K562 (cell line): ENCODE measurements at regions not wholly inside any gene's neighbourhood (a gene's known extent, or its start where the extent isn't known, plus 50 kb on each side); places are given as distances from the start of the nearest gene placed in this dataset.

ENCODE experiments used
- ATAC-seq: fragments of 200-7000 bp; cut with Tn5 transposase; 3 replicates; pipeline ENCODE4 v1.9.1; 2020; ENCODE audit warnings: moderate library complexity
- BruUV-seq: library from RNA; stranded (reverse); fragments of 400-500 nt; replicated peaks from 2 replicates; lab custom pipeline; 2021; lab: Mats Ljungman, UMichigan
- CTCF ChIA-PET: fragments of 300-600 bp; formaldehyde crosslinking; extraction: SDS; loops from one replicate; lab custom pipeline; 2021; ENCODE audit warnings: low intra/inter-chr PET ratio; lab: Yijun Ruan, JAX
- POLR2A ChIA-PET: fragments of 300-600, 350-650 bp; sonication (Branson Sonifier 250); formaldehyde crosslinking; extraction: SDS; loops from one replicate; lab custom pipeline; 2021; ENCODE audit warnings: antibody characterized with exemption, inconsistent platforms; lab: Yijun Ruan, JAX
- DNase-seq, 4 experiments: peaks; one replicate each; pipeline versions ENCODE4 v3.0.0 to v3.0.0-alpha.2; 2011 to 2018; ENCODE audit warnings: low spot score in 3 of 4, mixed read lengths in 3 of 4; ENCODE audit errors: extremely low read depth in 1 of 4
- FAIRE-seq: peaks from 2 replicates; lab custom pipeline; 2011; peaks lifted over from hg19 to GRCh38; lab: Jason Lieb, UNC
- H2AFZ ChIP-seq: 2 replicates; pipeline ENCODE4 v1.6.0; 2011; ENCODE audit warnings: low read depth, low read length, control low read depth, inconsistent platforms
- H3K27ac ChIP-seq: fragments of 200-600 bp; 3 replicates; pipeline ENCODE4 v1.8.0; 2011; ENCODE audit warnings: low read depth, mild to moderate bottlenecking, control low read depth, inconsistent platforms, low read length, moderate library complexity, mixed read lengths; ENCODE audit errors: extremely low read depth
- H3K27me3 ChIP-seq, 2 experiments: fragments of 300-600 bp in 1 of 2; 2 replicates in 1 of 2; 3 replicates in 1 of 2; pipeline versions ENCODE4 v1.6.0 to v1.8.0; 2011; ENCODE audit warnings: inconsistent platforms in 2 of 2, low read length in 2 of 2, mild to moderate bottlenecking in 1 of 2, mixed read lengths in 1 of 2, moderate library complexity in 1 of 2; ENCODE audit not compliant: control insufficient read depth in 2 of 2, insufficient read depth in 2 of 2
- H3K36me3 ChIP-seq: fragments of 300-600 bp; 3 replicates; pipeline ENCODE4 v1.8.0; 2011; ENCODE audit warnings: mild to moderate bottlenecking, low read length, inconsistent platforms; ENCODE audit not compliant: control insufficient read depth, insufficient read depth
- H3K4me1 ChIP-seq, 2 experiments: fragments of 200-600 bp in 1 of 2; replicated peaks in 1 of 2; 2 replicates in 1 of 2; 3 replicates in 1 of 2; pipeline versions ENCODE4 v1.5.1 to v1.8.0; 2011; ENCODE audit warnings: inconsistent platforms in 2 of 2, low read length in 2 of 2, mild to moderate bottlenecking in 1 of 2, mixed read lengths in 1 of 2, moderate library complexity in 1 of 2; ENCODE audit not compliant: control insufficient read depth in 2 of 2, insufficient read depth in 2 of 2
- H3K4me2 ChIP-seq: 2 replicates; pipeline ENCODE4 v1.6.1; 2011; ENCODE audit warnings: low read length, control low read depth, inconsistent platforms, mixed read lengths; ENCODE audit not compliant: insufficient read depth
- H3K4me3 ChIP-seq: fragments of 200-600 bp; sonication (generic), shearing (Covaris generic); 2 replicates; pipeline ENCODE4 v1.5.1; 2016; ENCODE audit warnings: control low read depth, inconsistent platforms
- H3K79me2 ChIP-seq: fragments of 200-600 bp; 3 replicates; pipeline ENCODE4 v1.8.0; 2011; ENCODE audit warnings: low read length, inconsistent platforms; ENCODE audit not compliant: control insufficient read depth, insufficient read depth
- H3K9ac ChIP-seq, 2 experiments: 2 replicates each; pipeline versions ENCODE4 v1.6.0 to v1.6.1; 2011; ENCODE audit warnings: low read depth in 2 of 2, low read length in 2 of 2, control low read depth in 1 of 2, inconsistent platforms in 1 of 2, mild to moderate bottlenecking in 1 of 2, mixed read lengths in 1 of 2; ENCODE audit not compliant: insufficient read depth in 1 of 2
- H3K9me1 ChIP-seq: one replicate; pipeline ENCODE4 v1.6.0; 2011; ENCODE audit warnings: inconsistent platforms, mild to moderate bottlenecking, low read length, moderate library complexity; ENCODE audit not compliant: control insufficient read depth, insufficient read depth
- H3K9me3 ChIP-seq: replicated peaks from 2 replicates; pipeline ENCODE4 v1.5.1; 2011; ENCODE audit warnings: low read depth, low read length, inconsistent platforms; ENCODE audit not compliant: control insufficient read depth, insufficient read depth
- H4K20me1 ChIP-seq: replicated peaks from 2 replicates; pipeline ENCODE4 v1.6.1; 2011; ENCODE audit warnings: low read length, inconsistent platforms, mixed read lengths; ENCODE audit not compliant: control insufficient read depth, insufficient read depth
- BMI1 ChIP-seq: fragments of 150-350 bp; IDR thresholded peaks from 2 replicates; pipeline ENCODE4 v1.6.1; 2014; ENCODE audit warnings: low read length
- C11orf30 ChIP-seq: fragments of 450-650 bp; IDR thresholded peaks from 2 replicates; pipeline ENCODE4 v1.6.1; 2016; ENCODE audit warnings: low read depth, mild to moderate bottlenecking
- EP300 ChIP-seq: IDR thresholded peaks from 2 replicates; pipeline ENCODE4 v1.6.1; 2012; ENCODE audit warnings: low read length, improper control_type of control experiment
- FIP1L1 ChIP-seq: fragments of 200-400 bp; formaldehyde crosslinking; IDR thresholded peaks from 2 replicates; pipeline ENCODE4 v1.6.1; 2018; ENCODE audit warnings: mild to moderate bottlenecking, low read depth, low read length; ENCODE audit not compliant: poor library complexity, severe bottlenecking
- GABPA ChIP-seq: fragments of 200-800 bp; sonication (Bioruptor generic); conservative IDR thresholded peaks from 2 replicates; pipeline ENCODE4 v1.6.1; 2016; ENCODE audit warnings: low read depth, missing genetic modification characterization, missing compliant biosample characterization
- MAFG ChIP-seq: fragments of 450-650 bp; conservative IDR thresholded peaks from 2 replicates; pipeline ENCODE4 v1.6.1; 2016; ENCODE audit warnings: missing genetic modification characterization, missing compliant biosample characterization
- NR1H2 ChIP-seq: sonication (generic); formaldehyde crosslinking; IDR thresholded peaks from 2 replicates; pipeline ENCODE4 v1.4.0; 2020; ENCODE audit warnings: mild to moderate bottlenecking, missing genetic modification reagents
- NR2C2 ChIP-seq, 2 experiments: fragments of 200-800 bp in 1 of 2; sonication (Bioruptor generic) in 1 of 2; sonication (generic) in 1 of 2; formaldehyde crosslinking in 1 of 2; IDR thresholded peaks; 2 replicates each; pipeline versions ENCODE4 v1.6.1 to v1.8.0; 2016 to 2022; ENCODE audit warnings: mild to moderate bottlenecking in 1 of 2, missing compliant biosample characterization in 1 of 2, missing genetic modification characterization in 1 of 2, missing genetic modification reagents in 1 of 2
- RBM17 ChIP-seq: fragments of 200-400 bp; formaldehyde crosslinking; IDR thresholded peaks from 2 replicates; pipeline ENCODE4 v1.6.1; 2017; ENCODE audit warnings: low read depth, mild to moderate bottlenecking, low read length, borderline replicate concordance
- ZNF311 ChIP-seq: fragments of 250-450 bp; sonication (Bioruptor Pico); IDR thresholded peaks from 2 replicates; pipeline ENCODE4 v1.4.0; 2020; ENCODE audit warnings: mild to moderate bottlenecking, moderate library complexity
- ZNF551 ChIP-seq: fragments of 250-450 bp; sonication (Bioruptor Pico); IDR thresholded peaks from 2 replicates; pipeline ENCODE4 v1.5.0; 2021; ENCODE audit warnings: mild to moderate bottlenecking, moderate library complexity
- WGBS: fragments of 100-300 bp; shearing (Covaris generic); methylation state at CpG from one replicate; pipeline ENCODE4 v1.1.6; 2016; ENCODE audit warnings: low coverage, mixed read lengths; ENCODE audit not compliant: insufficient coverage; ENCODE audit errors: missing lambda C conversion rate; 5-methylcytosine and 5-hydroxymethylcytosine counted together
- in situ Hi-C: fragments of 300-500 bp; cut with MboI; formaldehyde crosslinking; loops from 4 replicates; pipeline ENCODE4 v1.15.0; 2018; ENCODE audit warnings: inconsistent platforms, mixed read lengths
- intact Hi-C: fragments of 100-400 bp; cut with micrococcal nuclease; formaldehyde crosslinking; loops from 2 replicates; pipeline ENCODE4 v1.14.2; 2022
- TF ChIP-seq, protein P1 (sequence below): fragments of 250-450 bp; sonication (Bioruptor Pico); IDR thresholded peaks from 2 replicates; pipeline ENCODE4 v1.5.0; 2021; ENCODE audit warnings: mild to moderate bottlenecking, borderline replicate concordance
- TF ChIP-seq, protein P2 (sequence below): fragments of 450-650 bp; IDR thresholded peaks from 2 replicates; pipeline ENCODE4 v1.6.1; 2016; ENCODE audit warnings: low read depth, mild to moderate bottlenecking, moderate library complexity

DNA sequence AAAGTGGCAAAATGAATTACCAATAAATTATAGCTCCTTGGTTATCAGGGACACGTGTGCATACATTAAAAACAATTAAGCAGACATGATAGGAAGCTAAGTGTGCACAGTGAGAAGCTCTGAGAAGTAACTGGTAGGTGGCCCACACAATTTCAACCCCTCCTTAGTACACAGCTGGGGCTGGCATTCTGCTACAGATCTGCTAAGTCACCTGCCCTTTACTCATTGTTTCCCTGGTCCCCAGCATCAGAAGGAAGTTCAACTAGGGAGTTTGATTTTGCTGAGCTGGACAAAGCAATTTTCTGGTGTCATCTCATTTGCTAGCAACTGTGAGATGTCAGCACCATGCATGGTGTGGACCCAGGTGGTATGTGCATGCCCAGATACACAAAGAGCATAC lies 424.1 kb upstream of the NPVF start:
- BruUV-seq = no TSS peak
- DNase-seq = no peak
- CTCF ChIA-PET = no interaction called here

DNA sequence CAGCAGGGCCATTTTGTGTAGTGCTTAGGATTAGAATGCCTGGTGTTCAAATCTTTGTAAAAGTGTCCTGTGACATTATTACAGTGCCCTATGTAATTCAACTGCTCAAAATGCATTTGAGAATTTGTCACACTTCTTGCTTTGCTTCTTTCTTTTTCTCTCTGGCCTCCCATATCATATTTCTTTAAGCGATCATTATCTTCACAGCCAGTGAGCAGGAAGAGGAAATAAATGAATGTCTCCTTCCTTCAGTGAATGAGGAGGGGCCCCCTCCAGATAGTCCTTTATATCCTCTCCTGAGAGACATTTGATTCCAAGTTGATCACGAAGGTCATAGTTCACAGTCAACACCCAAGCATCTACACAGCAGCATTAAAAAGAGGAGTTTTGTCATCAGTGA lies 425.1 kb upstream of the NPVF start:
- no TSS peak for BruUV-seq
- Histone ChIP-seq H3K36me3 (no peaks in the 10 kb centered on the region), H3K4me3 (no peak overlapping the region), H3K4me1 (no peaks in the 10 kb centered on the region), H4K20me1 (no peaks in the 10 kb centered on the region), H3K4me2 (no peak overlapping the region), H3K9me1 (no peaks in the 10 kb centered on the region), H3K9me3 (no peaks in the 10 kb centered on the region), H3K9ac (no peak overlapping the region), H3K79me2 (no peaks in the 10 kb centered on the region), H2AFZ (no peak overlapping the region), H3K27me3 (peaks cover 0 to 6% of the 10 kb centered on the region in 2 experiments; a peak in 2 of 5 replicates), H3K27ac (no peak overlapping the region; the same call in 2 of the 3 replicates)
- TF ChIP-seq ZNF311 (no peak), GABPA (tag) (0 out of 2 replicates have a peak, but pooled peaks have one; percentile 22), NR2C2 (CRISPR knock-in tag; IDR thresholded peaks at IDR 0.05) (no peak), NR2C2 (tag; IDR thresholded peaks at IDR 0.05) (0 out of 2 replicates have a peak, but pooled peaks have one; percentile 19)
- TF ChIP-seq, protein P1, sequence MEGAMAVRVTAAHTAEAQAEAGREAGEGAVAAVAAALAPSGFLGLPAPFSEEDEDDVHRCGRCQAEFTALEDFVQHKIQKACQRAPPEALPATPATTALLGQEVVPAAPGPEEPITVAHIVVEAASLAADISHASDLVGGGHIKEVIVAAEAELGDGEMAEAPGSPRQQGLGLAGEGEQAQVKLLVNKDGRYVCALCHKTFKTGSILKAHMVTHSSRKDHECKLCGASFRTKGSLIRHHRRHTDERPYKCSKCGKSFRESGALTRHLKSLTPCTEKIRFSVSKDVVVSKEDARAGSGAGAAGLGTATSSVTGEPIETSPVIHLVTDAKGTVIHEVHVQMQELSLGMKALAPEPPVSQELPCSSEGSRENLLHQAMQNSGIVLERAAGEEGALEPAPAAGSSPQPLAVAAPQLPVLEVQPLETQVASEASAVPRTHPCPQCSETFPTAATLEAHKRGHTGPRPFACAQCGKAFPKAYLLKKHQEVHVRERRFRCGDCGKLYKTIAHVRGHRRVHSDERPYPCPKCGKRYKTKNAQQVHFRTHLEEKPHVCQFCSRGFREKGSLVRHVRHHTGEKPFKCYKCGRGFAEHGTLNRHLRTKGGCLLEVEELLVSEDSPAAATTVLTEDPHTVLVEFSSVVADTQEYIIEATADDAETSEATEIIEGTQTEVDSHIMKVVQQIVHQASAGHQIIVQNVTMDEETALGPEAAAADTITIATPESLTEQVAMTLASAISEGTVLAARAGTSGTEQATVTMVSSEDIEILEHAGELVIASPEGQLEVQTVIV (CRISPR knock-in tag) = peak; percentile 44; the same call in 1 of the 2 replicates
- in situ Hi-C loops (no loop called here), intact Hi-C loops (no loop called here)
- DNase-seq (no peak), FAIRE-seq (no peak), ATAC-seq (no peak)
- POLR2A ChIA-PET = interaction anchor here (0.6 kb wide), 1 partner anchor 24 kb away, joined by 3 read pairs; no protein-coding TSS in a partner anchor
- WGBS = 7% methylated on average over 1 of the region's 2 CpGs
- CTCF ChIA-PET = no interaction called here

More for the DNA sequence above, 424.1 kb upstream of the NPVF start:
- FAIRE-seq (no peak), ATAC-seq (no peak)
- Histone ChIP-seq H3K9ac (no peak overlapping the region), H4K20me1 (no peaks in the 10 kb centered on the region), H3K4me3 (no peak overlapping the region), H3K27ac (no peak overlapping the region), H3K9me3 (no peaks in the 10 kb centered on the region), H3K9me1 (no peaks in the 10 kb centered on the region), H3K79me2 (no peaks in the 10 kb centered on the region), H3K4me1 (peaks cover 0 to 10% of the 10 kb centered on the region in 2 experiments; a peak in 3 of 5 replicates), H3K4me2 (no peak overlapping the region), H3K36me3 (no peaks in the 10 kb centered on the region), H2AFZ (no peak overlapping the region), H3K27me3 (no peaks in the 10 kb centered on the region)
- TF ChIP-seq MAFG (tag) (0 out of 2 replicates have a peak, but pooled peaks have one; percentile 11), NR1H2 (CRISPR knock-in tag) (no peak), C11orf30 (peak; percentile 9; the same call in 1 of the 2 replicates), FIP1L1 (no peak), ZNF551 (CRISPR knock-in tag) (no peak), EP300 (no peak), BMI1 (no peak), RBM17 (no peak)
- TF ChIP-seq, protein P2, sequence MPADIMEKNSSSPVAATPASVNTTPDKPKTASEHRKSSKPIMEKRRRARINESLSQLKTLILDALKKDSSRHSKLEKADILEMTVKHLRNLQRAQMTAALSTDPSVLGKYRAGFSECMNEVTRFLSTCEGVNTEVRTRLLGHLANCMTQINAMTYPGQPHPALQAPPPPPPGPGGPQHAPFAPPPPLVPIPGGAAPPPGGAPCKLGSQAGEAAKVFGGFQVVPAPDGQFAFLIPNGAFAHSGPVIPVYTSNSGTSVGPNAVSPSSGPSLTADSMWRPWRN = no peak
- WGBS = 10% methylated on average over 1 of the region's 1 CpG
- in situ Hi-C loops = no loop called here
- intact Hi-C loops = no loop called here
- POLR2A ChIA-PET = interaction anchor here (0.7 kb wide), 1 partner anchor 25 kb away, joined by 3 read pairs; no protein-coding TSS in a partner anchor
